HG03575 (cell line): ENCODE measurements at regions not wholly inside any gene's neighbourhood (a gene's known extent, or its start where the extent isn't known, plus 50 kb on each side); places are given as distances from the start of the nearest gene placed in this dataset.

Experiments used
- ATAC-seq: cut with Tn5 transposase; IDR thresholded peaks from one replicate; pipeline ENCODE4 v1.9.1; 2021; ENCODE audit not compliant: unreplicated experiment, insufficient number of reproducible peaks, low FRiP score; ENCODE audit errors: extremely low read depth

DNA sequence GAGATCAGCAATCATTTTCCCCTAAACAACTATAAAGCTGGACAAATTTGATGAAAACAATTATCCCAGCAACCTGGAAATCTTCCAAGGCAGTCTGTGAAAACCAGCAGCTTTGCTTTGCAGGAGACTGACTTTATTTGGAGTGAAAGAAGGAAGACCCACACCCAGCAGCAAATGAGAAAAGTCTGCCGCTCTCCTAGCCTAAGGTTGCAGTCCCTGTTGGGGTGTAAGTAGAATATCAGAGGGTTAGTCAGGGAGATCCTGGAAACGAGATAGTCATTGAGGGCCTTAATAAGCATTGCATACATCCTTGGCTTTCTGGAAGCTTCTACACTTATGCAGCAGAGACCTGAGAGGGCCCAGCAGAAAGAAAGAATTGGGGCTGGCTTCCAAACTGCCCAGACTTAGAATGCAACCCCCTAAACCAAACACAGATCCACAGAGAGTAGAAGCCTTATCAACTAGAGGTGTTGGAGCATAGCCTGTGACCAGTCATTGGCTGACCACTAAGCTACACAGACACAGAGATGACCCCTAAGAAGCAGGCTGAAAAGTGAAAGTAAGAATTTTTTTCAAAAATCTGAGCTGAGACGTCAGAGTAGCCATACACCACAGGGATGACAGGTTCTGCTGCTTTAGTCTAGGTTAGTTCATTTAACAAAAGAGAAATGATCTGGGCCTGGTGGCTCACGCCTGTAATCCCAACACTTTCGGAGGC, 98.3 kb downstream of the LYPLAL1 start:
- ATAC-seq, result no peak

DNA sequence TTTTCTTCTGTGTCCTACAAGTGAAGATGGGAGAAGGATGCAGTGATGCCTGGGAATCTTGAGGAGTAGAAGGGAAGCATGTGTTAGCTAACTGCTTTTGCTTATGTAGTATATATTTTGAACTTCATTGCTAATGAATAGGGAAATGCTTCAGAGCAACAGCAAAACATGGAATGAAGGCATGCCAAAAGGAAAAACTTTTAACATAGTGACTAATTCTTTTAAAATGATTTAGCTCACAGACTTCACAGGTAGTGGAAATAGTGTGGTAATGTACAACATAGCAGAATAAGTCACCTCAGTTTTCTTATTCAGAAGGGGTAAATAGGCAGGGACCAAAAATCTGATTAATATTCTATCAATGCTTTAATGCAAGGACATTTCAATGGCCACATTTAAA, 95.5 kb downstream of the LYPLAL1 start:
- ATAC-seq, result no peak

DNA sequence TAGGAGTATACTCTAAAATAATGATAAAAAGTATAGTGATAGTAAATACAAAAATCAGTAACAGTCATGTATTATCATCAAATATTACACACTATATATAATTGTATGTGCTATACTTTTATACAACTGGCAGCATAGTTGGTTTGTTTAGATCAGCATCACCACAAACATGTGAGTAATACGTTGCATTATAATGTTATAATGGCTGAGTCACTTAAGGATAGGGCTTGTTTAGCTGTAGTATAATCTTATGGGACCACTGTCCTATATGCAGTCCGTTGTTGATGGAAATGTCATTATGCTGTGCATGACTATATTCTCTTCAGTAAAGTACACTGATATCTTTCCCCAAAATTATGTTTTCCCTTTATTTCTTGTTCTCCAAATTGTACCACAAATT, 92.8 kb downstream of the LYPLAL1 start:
- no peak for ATAC-seq

DNA sequence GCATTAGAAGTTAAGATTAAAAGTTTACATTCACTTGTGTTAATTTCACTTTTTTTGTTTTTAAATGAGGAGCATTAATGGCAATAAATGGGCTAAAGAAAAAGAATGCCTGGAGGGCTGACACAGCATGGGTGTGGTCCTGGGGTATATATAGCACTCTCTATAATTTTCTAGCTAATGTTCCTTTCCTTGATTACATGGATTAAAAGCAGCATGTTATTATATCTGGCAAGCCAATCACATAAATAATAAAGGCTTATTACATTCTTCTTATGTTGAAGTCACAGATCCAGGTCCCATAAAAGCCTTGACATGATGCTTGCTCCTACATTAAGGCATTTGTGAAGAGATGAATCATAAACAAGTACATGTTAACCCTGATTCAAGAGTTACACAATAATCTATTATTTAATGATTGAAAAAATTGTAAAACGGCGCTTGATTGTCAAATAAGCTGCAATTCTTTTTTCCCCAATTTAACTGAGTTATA, 91.4 kb downstream of the LYPLAL1 start:
- ATAC-seq, result no peak

DNA sequence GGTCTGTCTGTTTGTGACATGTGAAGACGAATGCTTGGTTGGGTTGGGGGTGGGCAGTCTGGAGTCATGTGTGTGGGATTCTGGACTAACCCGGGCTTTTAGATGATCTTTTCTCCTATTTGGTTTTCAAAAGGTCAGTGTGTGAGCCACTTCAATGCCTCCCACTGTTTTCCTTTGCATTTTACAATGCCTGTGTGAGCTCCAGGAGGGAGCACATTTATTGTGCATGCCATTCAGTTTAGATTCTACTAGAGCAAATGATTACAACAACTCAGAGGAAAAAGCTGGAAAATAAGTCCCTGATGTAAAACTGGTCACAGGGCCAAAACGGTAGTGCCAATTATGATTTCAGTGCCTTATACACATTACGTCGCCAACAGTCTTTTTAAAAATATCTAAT, 90.9 kb downstream of the LYPLAL1 start:
- no peak for ATAC-seq
